HEK293 (cell line): ENCODE measurements at regions not wholly inside any gene's neighbourhood (a gene's known extent, or its start where the extent isn't known, plus 50 kb on each side); places are given as distances from the start of the nearest gene placed in this dataset.

Experiments used
- KLF8 ChIP-seq: fragments of 450-650 bp; formaldehyde crosslinking; IDR thresholded peaks from 2 replicates; pipeline ENCODE4 v1.5.1; 2016; ENCODE audit warnings: missing biosample characterization, missing genetic modification characterization
- OSR2 ChIP-seq: fragments of 450-650 bp; formaldehyde crosslinking; IDR thresholded peaks from 2 replicates; pipeline ENCODE4 v1.5.1; 2016; ENCODE audit warnings: missing biosample characterization, missing genetic modification characterization
- PRDM1 ChIP-seq: fragments of 450-650 bp; formaldehyde crosslinking; IDR thresholded peaks from 2 replicates; pipeline ENCODE4; 2016; ENCODE audit warnings: missing biosample characterization, missing genetic modification characterization
- TCF7L2 ChIP-seq: IDR thresholded peaks from 2 replicates; pipeline ENCODE4 v1.6.1; 2011; ENCODE audit warnings: low read depth, mild to moderate bottlenecking, inconsistent platforms, low read length, moderate library complexity, borderline replicate concordance
- YY1 ChIP-seq: fragments of 450-650 bp; formaldehyde crosslinking; IDR thresholded peaks from 2 replicates; pipeline ENCODE4 v1.5.1; 2018; ENCODE audit warnings: missing biosample characterization, missing genetic modification characterization
- ZFP3 ChIP-seq: fragments of 450-650 bp; formaldehyde crosslinking; IDR thresholded peaks from 2 replicates; pipeline ENCODE4 v1.5.1; 2016; ENCODE audit warnings: low read depth, missing biosample characterization, missing genetic modification characterization
- ZNF23 ChIP-seq: fragments of 450-650 bp; formaldehyde crosslinking; IDR thresholded peaks from 2 replicates; pipeline ENCODE4 v1.5.1; 2016; ENCODE audit warnings: missing biosample characterization, missing genetic modification characterization, borderline replicate concordance
- ZNF274 ChIP-seq, 2 experiments: fragments of 200-500 bp in 1 of 2; fragments of 450-650 bp in 1 of 2; sonication (Bioruptor generic) in 1 of 2; formaldehyde crosslinking in 1 of 2; IDR thresholded peaks; 2 replicates each; pipeline versions ENCODE4 v1.5.1 to v1.6.1; 2014 to 2016; ENCODE audit warnings: borderline replicate concordance in 1 of 2, inconsistent platforms in 1 of 2, low read length in 1 of 2, missing biosample characterization in 1 of 2, missing genetic modification characterization in 1 of 2
- ZNF501 ChIP-seq: fragments of 450-650 bp; formaldehyde crosslinking; IDR thresholded peaks from 2 replicates; pipeline ENCODE4 v1.5.1; 2016; ENCODE audit warnings: missing biosample characterization, missing genetic modification characterization
- ZNF626 ChIP-seq: fragments of 450-650 bp; sonication (Bioruptor Pico); formaldehyde crosslinking; IDR thresholded peaks from 2 replicates; pipeline ENCODE4 v1.5.1; 2018; ENCODE audit warnings: missing biosample characterization, missing genetic modification characterization, inconsistent platforms
- TF ChIP-seq, protein P1 (sequence below): fragments of 450-650 bp; formaldehyde crosslinking; IDR thresholded peaks from 2 replicates; pipeline ENCODE4 v1.5.1; 2016; ENCODE audit warnings: missing biosample characterization, missing genetic modification characterization
- TF ChIP-seq, protein P2 (sequence below): fragments of 450-650 bp; formaldehyde crosslinking; conservative IDR thresholded peaks from 2 replicates; pipeline ENCODE4 v1.5.1; 2016; ENCODE audit warnings: low read depth, missing biosample characterization, missing genetic modification characterization

DNA sequence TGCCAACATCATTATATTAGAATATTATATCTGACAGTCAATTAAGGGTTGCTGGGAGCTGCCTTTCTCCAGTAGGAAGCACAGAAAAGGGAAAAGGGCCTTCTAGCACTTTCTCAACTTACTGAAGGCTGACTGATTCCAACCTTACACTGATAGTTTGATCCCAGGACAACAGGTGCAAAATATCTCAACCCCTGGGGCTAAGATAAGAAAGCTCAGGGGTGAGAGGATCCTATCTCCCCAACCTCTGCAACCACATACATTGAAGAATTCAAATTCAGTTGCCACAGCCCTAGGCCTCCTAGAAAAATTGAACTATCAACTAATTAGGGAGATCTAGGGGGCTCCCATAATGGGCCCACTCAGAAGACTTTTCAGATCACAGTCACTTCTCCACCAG, 179.1 kb upstream of the GPRIN3 start:
- TF ChIP-seq KLF8 (no peak), OSR2 (tag by site-specific recombination) (no peak), ZNF23 (tag by site-specific recombination) (no peak), ZNF501 (tag by site-specific recombination) (no peak), ZFP3 (tag by site-specific recombination) (no peak), ZNF274 (IDR thresholded peaks at IDR 0.05; ENCODE audit: low read length) (no peak), ZNF274 (tag by site-specific recombination; IDR thresholded peaks at IDR 0.05; ENCODE audit: borderline replicate concordance) (no peak), YY1 (tag by site-specific recombination) (no peak), ZNF626 (no peak), PRDM1 (tag by site-specific recombination) (no peak), TCF7L2 (no peak)
- TF ChIP-seq, protein P1, sequence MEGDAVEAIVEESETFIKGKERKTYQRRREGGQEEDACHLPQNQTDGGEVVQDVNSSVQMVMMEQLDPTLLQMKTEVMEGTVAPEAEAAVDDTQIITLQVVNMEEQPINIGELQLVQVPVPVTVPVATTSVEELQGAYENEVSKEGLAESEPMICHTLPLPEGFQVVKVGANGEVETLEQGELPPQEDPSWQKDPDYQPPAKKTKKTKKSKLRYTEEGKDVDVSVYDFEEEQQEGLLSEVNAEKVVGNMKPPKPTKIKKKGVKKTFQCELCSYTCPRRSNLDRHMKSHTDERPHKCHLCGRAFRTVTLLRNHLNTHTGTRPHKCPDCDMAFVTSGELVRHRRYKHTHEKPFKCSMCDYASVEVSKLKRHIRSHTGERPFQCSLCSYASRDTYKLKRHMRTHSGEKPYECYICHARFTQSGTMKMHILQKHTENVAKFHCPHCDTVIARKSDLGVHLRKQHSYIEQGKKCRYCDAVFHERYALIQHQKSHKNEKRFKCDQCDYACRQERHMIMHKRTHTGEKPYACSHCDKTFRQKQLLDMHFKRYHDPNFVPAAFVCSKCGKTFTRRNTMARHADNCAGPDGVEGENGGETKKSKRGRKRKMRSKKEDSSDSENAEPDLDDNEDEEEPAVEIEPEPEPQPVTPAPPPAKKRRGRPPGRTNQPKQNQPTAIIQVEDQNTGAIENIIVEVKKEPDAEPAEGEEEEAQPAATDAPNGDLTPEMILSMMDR (tag by site-specific recombination) = no peak
- TF ChIP-seq, protein P2, sequence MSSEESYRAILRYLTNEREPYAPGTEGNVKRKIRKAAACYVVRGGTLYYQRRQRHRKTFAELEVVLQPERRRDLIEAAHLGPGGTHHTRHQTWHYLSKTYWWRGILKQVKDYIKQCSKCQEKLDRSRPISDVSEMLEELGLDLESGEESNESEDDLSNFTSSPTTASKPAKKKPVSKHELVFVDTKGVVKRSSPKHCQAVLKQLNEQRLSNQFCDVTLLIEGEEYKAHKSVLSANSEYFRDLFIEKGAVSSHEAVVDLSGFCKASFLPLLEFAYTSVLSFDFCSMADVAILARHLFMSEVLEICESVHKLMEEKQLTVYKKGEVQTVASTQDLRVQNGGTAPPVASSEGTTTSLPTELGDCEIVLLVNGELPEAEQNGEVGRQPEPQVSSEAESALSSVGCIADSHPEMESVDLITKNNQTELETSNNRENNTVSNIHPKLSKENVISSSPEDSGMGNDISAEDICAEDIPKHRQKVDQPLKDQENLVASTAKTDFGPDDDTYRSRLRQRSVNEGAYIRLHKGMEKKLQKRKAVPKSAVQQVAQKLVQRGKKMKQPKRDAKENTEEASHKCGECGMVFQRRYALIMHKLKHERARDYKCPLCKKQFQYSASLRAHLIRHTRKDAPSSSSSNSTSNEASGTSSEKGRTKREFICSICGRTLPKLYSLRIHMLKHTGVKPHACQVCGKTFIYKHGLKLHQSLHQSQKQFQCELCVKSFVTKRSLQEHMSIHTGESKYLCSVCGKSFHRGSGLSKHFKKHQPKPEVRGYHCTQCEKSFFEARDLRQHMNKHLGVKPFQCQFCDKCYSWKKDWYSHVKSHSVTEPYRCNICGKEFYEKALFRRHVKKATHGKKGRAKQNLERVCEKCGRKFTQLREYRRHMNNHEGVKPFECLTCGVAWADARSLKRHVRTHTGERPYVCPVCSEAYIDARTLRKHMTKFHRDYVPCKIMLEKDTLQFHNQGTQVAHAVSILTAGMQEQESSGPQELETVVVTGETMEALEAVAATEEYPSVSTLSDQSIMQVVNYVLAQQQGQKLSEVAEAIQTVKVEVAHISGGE (tag by site-specific recombination) = no peak
